ENCODE measurements at regions not wholly inside any gene's neighbourhood (a gene's known extent, or its start where the extent isn't known, plus 50 kb on each side); places are given as distances from the start of the nearest gene placed in this dataset.

- no peak overlapping the region for H3K27ac Mint-ChIP-seq
- Histone ChIP-seq H3K27me3 (ENCODE audit: insufficient read depth, low read length, poor library complexity, severe bottlenecking) (no peaks in the 10 kb centered on the region), H3K4me3 (ENCODE audit: low read length) (no peak overlapping the region), H3K27ac (ENCODE audit: low read depth, low read length) (no peak overlapping the region), H3K4me1 (ENCODE audit: insufficient read depth, low read length) (no peaks in the 10 kb centered on the region), H3K9me3 (ENCODE audit: low read length) (no peaks in the 10 kb centered on the region), H3K36me3 (ENCODE audit: insufficient read depth, low read length) (no peaks in the 10 kb centered on the region)
- DNase-seq: no peak
- H3K27me3 Mint-ChIP-seq: peaks cover 4 to 11% of the 10 kb centered on the region in 2 donors
- H3K9me3 Mint-ChIP-seq: no peaks in the 10 kb centered on the region
- peaks cover 0 to 3% (median 0%) of the 10 kb centered on the region in 3 donors for H3K4me1 Mint-ChIP-seq
- ChIA-PET POLR2A (no interaction called here), CTCF (no interaction called here)
- no peak overlapping the region for H3K4me3 Mint-ChIP-seq
- no peaks in the 10 kb centered on the region for H3K36me3 Mint-ChIP-seq
These were observed 164.9 kb downstream of the CDH26 start for GRCh38 chr20:60123096-60123495.

- Mint-ChIP-seq H3K27me3 (peaks cover 3 to 11% of the 10 kb centered on the region in 2 donors), H3K9me3 (no peaks in the 10 kb centered on the region), H3K27ac (no peak overlapping the region), H3K36me3 (no peaks in the 10 kb centered on the region), H3K4me3 (no peak overlapping the region), H3K4me1 (peaks cover 0 to 3% (median 0%) of the 10 kb centered on the region in 3 donors)
- H3K27ac ChIP-seq (ENCODE audit: low read depth, low read length): no peak overlapping the region
- no peaks in the 10 kb centered on the region for H3K27me3 ChIP-seq (ENCODE audit: insufficient read depth, low read length, poor library complexity, severe bottlenecking)
- no peaks in the 10 kb centered on the region for H3K9me3 ChIP-seq (ENCODE audit: low read length)
- no peak overlapping the region for H3K4me3 ChIP-seq (ENCODE audit: low read length)
- H3K36me3 ChIP-seq (ENCODE audit: insufficient read depth, low read length): no peaks in the 10 kb centered on the region
- H3K4me1 ChIP-seq (ENCODE audit: insufficient read depth, low read length): no peaks in the 10 kb centered on the region
- CTCF ChIA-PET: no interaction called here
- POLR2A ChIA-PET: no interaction called here
- DNase-seq: no peak
These were observed 165.4 kb downstream of the CDH26 start for GRCh38 chr20:60123652-60124051.

- Mint-ChIP-seq H3K36me3 (no peaks in the 10 kb centered on the region), H3K9me3 (no peaks in the 10 kb centered on the region), H3K4me3 (no peak overlapping the region), H3K27me3 (peaks cover 3 to 8% of the 10 kb centered on the region in 2 donors), H3K4me1 (peaks cover 0 to 3% (median 0%) of the 10 kb centered on the region in 3 donors), H3K27ac (no peak overlapping the region)
- ChIA-PET POLR2A (no interaction called here), CTCF (no interaction called here)
- H3K27me3 ChIP-seq (ENCODE audit: insufficient read depth, low read length, poor library complexity, severe bottlenecking): no peaks in the 10 kb centered on the region
- no peak overlapping the region for H3K4me3 ChIP-seq (ENCODE audit: low read length)
- no peaks in the 10 kb centered on the region for H3K36me3 ChIP-seq (ENCODE audit: insufficient read depth, low read length)
- H3K27ac ChIP-seq (ENCODE audit: low read depth, low read length): no peak overlapping the region
- H3K4me1 ChIP-seq (ENCODE audit: insufficient read depth, low read length): no peaks in the 10 kb centered on the region
- H3K9me3 ChIP-seq (ENCODE audit: low read length): no peaks in the 10 kb centered on the region
- no peak for DNase-seq
These were observed 166.7 kb downstream of the CDH26 start for GRCh38 chr20:60124776-60125381.

GRCh38 chr20:60125513-60125912 lies 167.3 kb downstream of the CDH26 start:
- no peak overlapping the region for H3K4me3 ChIP-seq (ENCODE audit: low read length)
- H3K27ac ChIP-seq (ENCODE audit: low read depth, low read length): no peak overlapping the region
- no peaks in the 10 kb centered on the region for H3K9me3 Mint-ChIP-seq
- ChIA-PET CTCF (no interaction called here), POLR2A (no interaction called here)
- peaks cover 0 to 3% (median 0%) of the 10 kb centered on the region in 3 donors for H3K4me1 Mint-ChIP-seq
- H3K36me3 ChIP-seq (ENCODE audit: insufficient read depth, low read length): no peaks in the 10 kb centered on the region
- no peak for DNase-seq
- peaks cover 3 to 6% of the 10 kb centered on the region in 2 donors for H3K27me3 Mint-ChIP-seq
- peak overlapping the region in 1 of 8 donors; percentile 10 for H3K27ac Mint-ChIP-seq
- H3K9me3 ChIP-seq (ENCODE audit: low read length): no peaks in the 10 kb centered on the region
- no peaks in the 10 kb centered on the region for H3K27me3 ChIP-seq (ENCODE audit: insufficient read depth, low read length, poor library complexity, severe bottlenecking)
- H3K36me3 Mint-ChIP-seq: no peaks in the 10 kb centered on the region
- H3K4me3 Mint-ChIP-seq: no peak overlapping the region
- no peaks in the 10 kb centered on the region for H3K4me1 ChIP-seq (ENCODE audit: insufficient read depth, low read length)

GRCh38 chr20:60126975-60127374 lies 168.8 kb downstream of the CDH26 start:
- Histone ChIP-seq H3K9me3 (ENCODE audit: low read length) (no peaks in the 10 kb centered on the region), H3K27ac (ENCODE audit: low read depth, low read length) (no peak overlapping the region), H3K27me3 (ENCODE audit: insufficient read depth, low read length, poor library complexity, severe bottlenecking) (no peaks in the 10 kb centered on the region), H3K36me3 (ENCODE audit: insufficient read depth, low read length) (no peaks in the 10 kb centered on the region), H3K4me3 (ENCODE audit: low read length) (no peak overlapping the region), H3K4me1 (ENCODE audit: insufficient read depth, low read length) (no peaks in the 10 kb centered on the region)
- no peak for DNase-seq
- peak overlapping the region in 1 of 8 donors; percentile 8 for H3K27ac Mint-ChIP-seq
- no peaks in the 10 kb centered on the region for H3K9me3 Mint-ChIP-seq
- H3K27me3 Mint-ChIP-seq: peaks cover 3 to 5% of the 10 kb centered on the region in 2 donors
- CTCF ChIA-PET: no interaction called here
- POLR2A ChIA-PET: no interaction called here
- peaks cover 0 to 3% (median 0%) of the 10 kb centered on the region in 3 donors for H3K4me1 Mint-ChIP-seq
- H3K36me3 Mint-ChIP-seq: peaks cover 0 to 4% (median 0%) of the 10 kb centered on the region in 3 donors
- H3K4me3 Mint-ChIP-seq: no peak overlapping the region

- Mint-ChIP-seq H3K36me3 (peaks cover 0 to 4% (median 0%) of the 10 kb centered on the region in 3 donors), H3K27me3 (peaks cover 4 to 9% of the 10 kb centered on the region in 2 donors), H3K4me1 (no peaks in the 10 kb centered on the region), H3K4me3 (no peak overlapping the region), H3K9me3 (no peaks in the 10 kb centered on the region), H3K27ac (no peak overlapping the region)
- DNase-seq: no peak
- POLR2A ChIA-PET: no interaction called here
- Histone ChIP-seq H3K36me3 (ENCODE audit: insufficient read depth, low read length) (no peaks in the 10 kb centered on the region), H3K27ac (ENCODE audit: low read depth, low read length) (no peak overlapping the region), H3K4me1 (ENCODE audit: insufficient read depth, low read length) (no peaks in the 10 kb centered on the region), H3K4me3 (ENCODE audit: low read length) (no peak overlapping the region), H3K27me3 (ENCODE audit: insufficient read depth, low read length, poor library complexity, severe bottlenecking) (no peaks in the 10 kb centered on the region), H3K9me3 (ENCODE audit: low read length) (no peaks in the 10 kb centered on the region)
- CTCF ChIA-PET: no interaction called here
These were observed 173.2 kb downstream of the CDH26 start for GRCh38 chr20:60131375-60131774.

GRCh38 chr20:60132162-60132826 lies 174.1 kb downstream of the CDH26 start:
- no peak overlapping the region for H3K4me3 ChIP-seq (ENCODE audit: low read length)
- CTCF ChIA-PET: no interaction called here
- H3K27me3 Mint-ChIP-seq: peaks cover 3 to 9% of the 10 kb centered on the region in 2 donors
- H3K36me3 Mint-ChIP-seq: peaks cover 0 to 4% (median 0%) of the 10 kb centered on the region in 3 donors
- POLR2A ChIA-PET: no interaction called here
- H3K27ac Mint-ChIP-seq: no peak overlapping the region
- H3K36me3 ChIP-seq (ENCODE audit: insufficient read depth, low read length): no peaks in the 10 kb centered on the region
- H3K4me1 Mint-ChIP-seq: peaks cover 0 to 3% (median 3%) of the 10 kb centered on the region in 3 donors
- no peak overlapping the region for H3K4me3 Mint-ChIP-seq
- DNase-seq: no peak
- H3K9me3 Mint-ChIP-seq: no peaks in the 10 kb centered on the region
- H3K4me1 ChIP-seq (ENCODE audit: insufficient read depth, low read length): no peaks in the 10 kb centered on the region
- H3K9me3 ChIP-seq (ENCODE audit: low read length): no peaks in the 10 kb centered on the region
- no peak overlapping the region for H3K27ac ChIP-seq (ENCODE audit: low read depth, low read length)
- H3K27me3 ChIP-seq (ENCODE audit: insufficient read depth, low read length, poor library complexity, severe bottlenecking): no peaks in the 10 kb centered on the region

- DNase-seq: no peak
- Mint-ChIP-seq H3K4me1 (peaks cover 3 to 8% (median 8%) of the 10 kb centered on the region in 3 donors), H3K36me3 (peaks cover 0 to 4% (median 0%) of the 10 kb centered on the region in 3 donors), H3K27ac (no peak overlapping the region), H3K27me3 (peaks cover 1 to 9% of the 10 kb centered on the region in 2 donors), H3K4me3 (no peak overlapping the region), H3K9me3 (no peaks in the 10 kb centered on the region)
- Histone ChIP-seq H3K4me1 (ENCODE audit: insufficient read depth, low read length) (no peaks in the 10 kb centered on the region), H3K4me3 (ENCODE audit: low read length) (no peak overlapping the region), H3K36me3 (ENCODE audit: insufficient read depth, low read length) (no peaks in the 10 kb centered on the region), H3K27me3 (ENCODE audit: insufficient read depth, low read length, poor library complexity, severe bottlenecking) (no peaks in the 10 kb centered on the region), H3K27ac (ENCODE audit: low read depth, low read length) (no peak overlapping the region), H3K9me3 (ENCODE audit: low read length) (no peaks in the 10 kb centered on the region)
- ChIA-PET POLR2A (no interaction called here), CTCF (no interaction called here)
These were observed 174.8 kb downstream of the CDH26 start for GRCh38 chr20:60132827-60133670.
